ENCODE measurements at regions not wholly inside any gene's neighbourhood (a gene's known extent, or its start where the extent isn't known, plus 50 kb on each side); places are given as distances from the start of the nearest gene placed in this dataset.

GRCh38 chrX:124994404-124994803 is 325.3 kb upstream of the TEX13C start:
- DNase-seq (ENCODE audit: low read depth) = no peak

- DNase-seq (ENCODE audit: low read depth) = no peak
These were observed 315.8 kb upstream of the TEX13C start for GRCh38 chrX:125003746-125004446.

GRCh38 chrX:125004799-125005198 is 314.9 kb upstream of the TEX13C start:
- no peak for DNase-seq (ENCODE audit: low read depth)

GRCh38 chrX:125005863-125006262 is 313.8 kb upstream of the TEX13C start:
- no peak for DNase-seq (ENCODE audit: low read depth)

- DNase-seq (ENCODE audit: low read depth) = no peak
These were observed 313.0 kb upstream of the TEX13C start for GRCh38 chrX:125006704-125007103.

GRCh38 chrX:125012585-125012984 is 307.1 kb upstream of the TEX13C start:
- no peak for DNase-seq (ENCODE audit: low read depth)

- DNase-seq (ENCODE audit: low read depth) = no peak
These were observed 290.5 kb upstream of the TEX13C start for GRCh38 chrX:125029131-125029530.

Measured in activated T-cell treated with anti-CD3 and anti-CD28 coated beads for 1 hour (primary cell).